A549 (cell line): ENCODE measurements at regions not wholly inside any gene's neighbourhood (a gene's known extent, or its start where the extent isn't known, plus 50 kb on each side); places are given as distances from the start of the nearest gene placed in this dataset.

Source experiments
- ATAC-seq, 2 experiments: fragments of 200-7000 bp in 1 of 2; fragments of >200 bp in 1 of 2; cut with Nextera tagmentation in 1 of 2; cut with Tn5 transposase in 1 of 2; 3 replicates each; pipeline versions ENCODE4 v1.8.0 to v1.9.1; 2018 to 2020; ENCODE audit warnings: mild to moderate bottlenecking in 1 of 2, moderate library complexity in 1 of 2
- CTCF ChIA-PET: fragments of 300-600 bp; sonication (Branson Sonifier 250); formaldehyde crosslinking; extraction: SDS; loops from one replicate; lab custom pipeline; 2021; ENCODE audit warnings: antibody characterized with exemption, inconsistent platforms; lab: Yijun Ruan, JAX
- POLR2A ChIA-PET: fragments of 350-600 bp; formaldehyde crosslinking; extraction: SDS; loops from one replicate; lab custom pipeline; 2021; ENCODE audit warnings: antibody characterized with exemption, inconsistent platforms; lab: Yijun Ruan, JAX
- DNase-seq, 2 experiments: peaks; one replicate each; pipeline versions ENCODE4 v3.0.0 to v3.0.0-alpha.2; 2011 to 2016; ENCODE audit warnings: low read depth in 1 of 2, low spot score in 1 of 2
- FAIRE-seq: peaks from 2 replicates; lab custom pipeline; 2011; peaks lifted over from hg19 to GRCh38; lab: Jason Lieb, UNC
- H3K27ac ChIP-seq, 2 experiments: fragments of >200 bp; sonication (Bioruptor Twin); formaldehyde crosslinking; 3 replicates each; pipeline ENCODE4 v1.5.1; 2016 to 2017
- H3K4me1 ChIP-seq: fragments of >200 bp; sonication (Bioruptor Twin); formaldehyde crosslinking; 3 replicates; pipeline ENCODE4 v1.6.1; 2016
- H3K4me2 ChIP-seq: fragments of >200 bp; sonication (Bioruptor Twin); formaldehyde crosslinking; 3 replicates; pipeline ENCODE4 v1.6.1; 2016
- H3K4me3 ChIP-seq: fragments of >200 bp; sonication (Bioruptor Twin); formaldehyde crosslinking; 3 replicates; pipeline ENCODE4 v1.5.1; 2016
- H3K9me3 ChIP-seq: fragments of >200 bp; sonication (Bioruptor Twin); formaldehyde crosslinking; 3 replicates; pipeline ENCODE4 v1.6.1; 2016
- ATOH8 ChIP-seq: fragments of 250-450 bp; sonication (Bioruptor Pico); IDR thresholded peaks from 2 replicates; pipeline ENCODE4 v1.5.0; 2020; ENCODE audit warnings: low read depth, mild to moderate bottlenecking, moderate library complexity
- CBX2 ChIP-seq: fragments of 200-600 bp; sonication (generic); IDR thresholded peaks from 2 replicates; pipeline ENCODE4 v1.6.1; 2016; ENCODE audit warnings: low read depth, mild to moderate bottlenecking, borderline replicate concordance
- CBX8 ChIP-seq: fragments of 200-600 bp; sonication (generic); IDR thresholded peaks from 2 replicates; pipeline ENCODE4 v1.6.1; 2016
- CEBPB ChIP-seq, 2 experiments: fragments of >200 bp in 1 of 2; sonication (Bioruptor Twin) in 1 of 2; formaldehyde crosslinking in 1 of 2; IDR thresholded peaks; 2 replicates each; pipeline ENCODE4 v1.6.1; 2012 to 2016
- CHD2 ChIP-seq: fragments of 150-350 bp; IDR thresholded peaks from 2 replicates; pipeline ENCODE4 v1.6.1; 2014; ENCODE audit warnings: low read length; ENCODE audit not compliant: partially characterized antibody
- EHMT2 ChIP-seq: fragments of 200-600 bp; sonication (generic); IDR thresholded peaks from 2 replicates; pipeline ENCODE4 v1.6.1; 2016; ENCODE audit warnings: antibody characterized with exemption, low read depth, mild to moderate bottlenecking, moderate library complexity
- ELK1 ChIP-seq: fragments of 150-350 bp; IDR thresholded peaks from 2 replicates; pipeline ENCODE4 v1.6.1; 2014; ENCODE audit warnings: low read depth, mild to moderate bottlenecking, low read length
- FOSL2 ChIP-seq, 2 experiments: fragments of 450-650 bp in 1 of 2; fragments of >200 bp in 1 of 2; sonication (Bioruptor Twin) in 1 of 2; formaldehyde crosslinking; IDR thresholded peaks; 2 replicates each; pipeline versions ENCODE4 v1.5.0 to v1.6.1; 2016 to 2020; ENCODE audit warnings: mild to moderate bottlenecking in 1 of 2, moderate library complexity in 1 of 2
- HDAC2 ChIP-seq: fragments of 200-600 bp; sonication (generic); IDR thresholded peaks from 2 replicates; pipeline ENCODE4 v1.6.1; 2016
- HES2 ChIP-seq: fragments of >200 bp; sonication (Bioruptor Twin); formaldehyde crosslinking; IDR thresholded peaks from 2 replicates; pipeline ENCODE4 v1.6.1; 2016
- HOXA7 ChIP-seq: fragments of 250-450 bp; sonication (Bioruptor Pico); IDR thresholded peaks from 2 replicates; pipeline ENCODE4 v1.5.0; 2020; ENCODE audit warnings: mild to moderate bottlenecking, moderate library complexity
- HOXB13 ChIP-seq: fragments of 250-450 bp; sonication (Bioruptor Pico); IDR thresholded peaks from 2 replicates; pipeline ENCODE4 v1.5.0; 2020; ENCODE audit warnings: low read depth, mild to moderate bottlenecking, moderate library complexity
- KDM5A ChIP-seq: fragments of 200-600 bp; sonication (generic); IDR thresholded peaks from 2 replicates; pipeline ENCODE4 v1.6.1; 2016; ENCODE audit warnings: antibody characterized with exemption, mild to moderate bottlenecking
- MAFK ChIP-seq: fragments of 450-650 bp; IDR thresholded peaks from 2 replicates; pipeline ENCODE4 v1.6.1; 2014; ENCODE audit not compliant: partially characterized antibody
- MAZ ChIP-seq: fragments of 150-350 bp; IDR thresholded peaks from 2 replicates; pipeline ENCODE4 v1.6.1; 2014; ENCODE audit warnings: antibody characterized with exemption, low read depth, low read length, borderline replicate concordance
- NFE2L2 ChIP-seq: fragments of 150-350 bp; conservative IDR thresholded peaks from 2 replicates; pipeline ENCODE4 v1.6.1; 2014; ENCODE audit warnings: low read length
- NPAS2 ChIP-seq: fragments of 250-450 bp; sonication (Bioruptor Pico); IDR thresholded peaks from 2 replicates; pipeline ENCODE4 v1.8.0; 2022; ENCODE audit warnings: mild to moderate bottlenecking, moderate library complexity, borderline replicate concordance
- PHF8 ChIP-seq: fragments of 200-600 bp; sonication (generic); IDR thresholded peaks from 2 replicates; pipeline ENCODE4 v1.6.1; 2016; ENCODE audit warnings: low read depth, mild to moderate bottlenecking, antibody characterized with exemption, moderate library complexity, borderline replicate concordance
- RAD21 ChIP-seq, 2 experiments: fragments of >200 bp in 1 of 2; sonication (Bioruptor Twin) in 1 of 2; formaldehyde crosslinking in 1 of 2; IDR thresholded peaks in 1 of 2; conservative IDR thresholded peaks in 1 of 2; 2 replicates in 1 of 2; 3 replicates in 1 of 2; pipeline ENCODE4 v1.6.1; 2012 to 2018; ENCODE audit warnings: inconsistent platforms in 1 of 2
- RCOR1 ChIP-seq: fragments of 150-350 bp; IDR thresholded peaks from 2 replicates; pipeline ENCODE4 v1.6.1; 2014; ENCODE audit warnings: antibody characterized with exemption, low read length, low read depth
- RNF2 ChIP-seq: fragments of 200-600 bp; sonication (generic); IDR thresholded peaks from 2 replicates; pipeline ENCODE4 v1.6.1; 2016; ENCODE audit warnings: low read depth, mild to moderate bottlenecking, antibody characterized with exemption, moderate library complexity, borderline replicate concordance
- SREBF2 ChIP-seq: fragments of 450-650 bp; IDR thresholded peaks from 2 replicates; pipeline ENCODE4 v1.6.1; 2014; ENCODE audit warnings: mild to moderate bottlenecking, moderate library complexity
- TFCP2L1 ChIP-seq: fragments of 250-450 bp; sonication (Bioruptor Pico); IDR thresholded peaks from 2 replicates; pipeline ENCODE4 v1.5.0; 2021; ENCODE audit warnings: mild to moderate bottlenecking
- WGBS: methylation state at CpG from one replicate; pipeline ENCODE4 v1.1.6; 2017; ENCODE audit errors: missing lambda C conversion rate; 5-methylcytosine and 5-hydroxymethylcytosine counted together
- TF ChIP-seq, protein P1 (sequence below): IDR thresholded peaks from 2 replicates; pipeline ENCODE4 v1.6.1; 2012

GRCh38 chr2:35784777-35785176 lies 570.8 kb upstream of the CRIM1 start (continued):
- TF ChIP-seq PHF8 (no peak), RNF2 (no peak), CBX8 (no peak), NFE2L2 (no peak)

GRCh38 chr2:35783723-35784122 lies 571.9 kb upstream of the CRIM1 start:
- TF ChIP-seq CHD2 (no peak), MAZ (no peak), RAD21 (conservative IDR thresholded peaks at IDR 0.05 in 1 of 2, IDR thresholded peaks at IDR 0.05 in 1 of 2) (peak; percentile 11 to 34; a peak in 2 of 5 replicates), NPAS2 (CRISPR knock-in tag) (no peak), MAFK (no peak)
- TF ChIP-seq, all 56 proteins: peak for 1
- ChIA-PET CTCF (interaction anchor here (1.5 kb wide), 1 partner anchor 14 kb away, joined by 4 read pairs; no protein-coding TSS in a partner anchor), POLR2A (no interaction called here)
- FAIRE-seq = no peak
- DNase-seq = peak in 1 of 2 experiments; percentile 78
- Histone ChIP-seq H3K4me1 (no peaks in the 10 kb centered on the region), H3K9me3 (no peaks in the 10 kb centered on the region), H3K27ac (no peak overlapping the region), H3K4me3 (no peak overlapping the region), H3K4me2 (peak overlapping the region; percentile 17; the same call in 1 of the 3 replicates)
- ATAC-seq = peak; percentile 85 to 96
- WGBS = 12% methylated on average over 5 of the region's 5 CpGs

- no peak overlapping the region for H3K27ac ChIP-seq
- ChIA-PET POLR2A (no interaction called here), CTCF (no interaction called here)
- no peak overlapping the region for H3K4me3 ChIP-seq
- H3K9me3 ChIP-seq = no peaks in the 10 kb centered on the region; the same call in 2 of the 3 replicates
- FAIRE-seq (no peak), ATAC-seq (no peak; a peak in 1 of 6 replicates), DNase-seq (no peak)
- H3K4me2 ChIP-seq = no peak overlapping the region
- WGBS = 4% methylated on average over 2 of the region's 2 CpGs
- TF ChIP-seq FOSL2 (IDR thresholded peaks at IDR 0.05) = no peak
- no peak; the same call in 1 of the 2 replicates for TF ChIP-seq FOSL2 (CRISPR knock-in tag; IDR thresholded peaks at IDR 0.05)
- no peak for TF ChIP-seq MAFK
- TF ChIP-seq SREBF2 = no peak
- TF ChIP-seq HOXB13 (CRISPR knock-in tag) = no peak
- TF ChIP-seq HES2 = no peak
- no peak for TF ChIP-seq ELK1
- no peak for TF ChIP-seq CHD2
- no peak for TF ChIP-seq HOXA7 (CRISPR knock-in tag)
- TF ChIP-seq TFCP2L1 (CRISPR knock-in tag) = no peak
- no peak for TF ChIP-seq MAZ
- TF ChIP-seq CEBPB (IDR thresholded peaks at IDR 0.05) = no peak
- no peak for TF ChIP-seq ATOH8 (CRISPR knock-in tag)
- no peak for TF ChIP-seq EHMT2
- TF ChIP-seq KDM5A = no peak
- TF ChIP-seq HDAC2 = no peak
- TF ChIP-seq, protein P1, sequence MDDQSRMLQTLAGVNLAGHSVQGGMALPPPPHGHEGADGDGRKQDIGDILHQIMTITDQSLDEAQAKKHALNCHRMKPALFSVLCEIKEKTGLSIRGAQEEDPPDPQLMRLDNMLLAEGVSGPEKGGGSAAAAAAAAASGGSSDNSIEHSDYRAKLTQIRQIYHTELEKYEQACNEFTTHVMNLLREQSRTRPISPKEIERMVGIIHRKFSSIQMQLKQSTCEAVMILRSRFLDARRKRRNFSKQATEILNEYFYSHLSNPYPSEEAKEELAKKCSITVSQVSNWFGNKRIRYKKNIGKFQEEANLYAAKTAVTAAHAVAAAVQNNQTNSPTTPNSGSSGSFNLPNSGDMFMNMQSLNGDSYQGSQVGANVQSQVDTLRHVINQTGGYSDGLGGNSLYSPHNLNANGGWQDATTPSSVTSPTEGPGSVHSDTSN = no peak
- no peak for TF ChIP-seq RCOR1
- TF ChIP-seq CBX2 = no peak
- no peaks in the 10 kb centered on the region for H3K4me1 ChIP-seq
Observed at GRCh38 chr2:35741556-35741955, 614.0 kb upstream of the CRIM1 start.
